H54 (cell line): ENCODE measurements at regions not wholly inside any gene's neighbourhood (a gene's known extent, or its start where the extent isn't known, plus 50 kb on each side); places are given as distances from the start of the nearest gene placed in this dataset.

Experiments used
- DNase-seq: peaks from one replicate; pipeline ENCODE4 v3.0.0; 2011; ENCODE audit warnings: low spot score, mixed read lengths; ENCODE audit not compliant: insufficient read length
- FAIRE-seq: peaks from 3 replicates; lab custom pipeline; 2011; peaks lifted over from hg19 to GRCh38; lab: Jason Lieb, UNC
- POLR2A ChIP-seq: IDR thresholded peaks from 2 replicates; pipeline ENCODE4 v1.6.1; 2011; ENCODE audit warnings: low read depth, mild to moderate bottlenecking, low read length

- no peak for TF ChIP-seq POLR2A
- no peak for FAIRE-seq
- DNase-seq: no peak
Measured at GRCh38 chr9:8262625-8263622, 463.3 kb upstream of the DMAC1 start.

- TF ChIP-seq POLR2A: no peak
- DNase-seq (no peak), FAIRE-seq (no peak)
Measured at GRCh38 chr9:8261737-8262136, 462.2 kb upstream of the DMAC1 start.

- FAIRE-seq: no peak
Measured at GRCh38 chr9:8259028-8259427, 459.4 kb upstream of the DMAC1 start.

GRCh38 chr9:8256880-8257279, 457.3 kb upstream of the DMAC1 start:
- DNase-seq: no peak
- FAIRE-seq: no peak
- TF ChIP-seq POLR2A: no peak

More at GRCh38 chr9:8259028-8259427, 459.4 kb upstream of the DMAC1 start:
- no peak for DNase-seq
- TF ChIP-seq POLR2A: no peak

GRCh38 chr9:8255850-8256249, 456.3 kb upstream of the DMAC1 start:
- no peak for TF ChIP-seq POLR2A
- DNase-seq: no peak
- no peak for FAIRE-seq

GRCh38 chr9:8254541-8254940, 455.0 kb upstream of the DMAC1 start:
- DNase-seq (peak; percentile 10), FAIRE-seq (peak; percentile 6)
- no peak for TF ChIP-seq POLR2A

GRCh38 chr9:8252445-8252844, 452.9 kb upstream of the DMAC1 start:
- TF ChIP-seq POLR2A: no peak
- no peak for DNase-seq
- no peak for FAIRE-seq

GRCh38 chr9:8251566-8251965, 452.0 kb upstream of the DMAC1 start:
- TF ChIP-seq POLR2A: no peak
- FAIRE-seq: no peak
- no peak for DNase-seq

- FAIRE-seq (no peak), DNase-seq (no peak)
- no peak for TF ChIP-seq POLR2A
Measured at GRCh38 chr9:8244505-8245092, 445.0 kb upstream of the DMAC1 start.

GRCh38 chr9:8241201-8241600, 441.6 kb upstream of the DMAC1 start:
- FAIRE-seq: no peak
- no peak for TF ChIP-seq POLR2A
- DNase-seq: no peak

GRCh38 chr9:8237096-8237495, 437.5 kb upstream of the DMAC1 start:
- no peak for FAIRE-seq
- no peak for TF ChIP-seq POLR2A

GRCh38 chr9:8235489-8235888, 435.9 kb upstream of the DMAC1 start:
- no peak for DNase-seq
- FAIRE-seq: no peak
- TF ChIP-seq POLR2A: no peak

More at GRCh38 chr9:8237096-8237495, 437.5 kb upstream of the DMAC1 start:
- no peak for DNase-seq

GRCh38 chr9:8234316-8234715, 434.7 kb upstream of the DMAC1 start:
- FAIRE-seq: no peak
- TF ChIP-seq POLR2A: no peak
- DNase-seq: no peak

- FAIRE-seq (no peak), DNase-seq (no peak)
Measured at GRCh38 chr9:8232726-8233125, 433.1 kb upstream of the DMAC1 start.

GRCh38 chr9:8229226-8229625, 429.6 kb upstream of the DMAC1 start:
- no peak for FAIRE-seq
- TF ChIP-seq POLR2A: no peak
- DNase-seq: no peak

More at GRCh38 chr9:8232726-8233125, 433.1 kb upstream of the DMAC1 start:
- no peak for TF ChIP-seq POLR2A
